MV-4-11 (cell line): ENCODE measurements at regions not wholly inside any gene's neighbourhood (a gene's known extent, or its start where the extent isn't known, plus 50 kb on each side); places are given as distances from the start of the nearest gene placed in this dataset.

ENCODE experiments used
- DNase-seq: peaks from one replicate; lab custom pipeline; 2025; lab: John Stamatoyannopoulos, UW

DNA sequence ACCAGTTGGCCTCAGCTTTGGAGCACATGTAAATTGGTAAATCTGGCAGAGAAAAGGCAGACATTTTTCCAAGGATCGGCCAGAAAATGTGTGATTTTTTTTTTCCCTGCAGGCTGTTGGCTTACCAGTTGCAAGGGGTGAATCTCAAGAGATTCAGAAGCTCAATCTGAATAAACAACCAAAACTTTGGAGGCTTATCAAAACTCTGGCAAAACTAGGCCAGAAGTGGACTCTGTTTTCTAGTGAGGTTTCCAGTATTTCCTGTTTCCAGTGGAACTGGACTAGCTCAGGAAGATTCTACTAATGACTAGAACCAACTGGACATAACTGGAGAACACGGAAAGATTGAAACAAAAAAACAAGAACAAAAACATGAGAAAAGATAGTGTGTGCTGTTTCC lies 191.3 kb downstream of the SMIM20 start:
- DNase-seq = no peak

DNA sequence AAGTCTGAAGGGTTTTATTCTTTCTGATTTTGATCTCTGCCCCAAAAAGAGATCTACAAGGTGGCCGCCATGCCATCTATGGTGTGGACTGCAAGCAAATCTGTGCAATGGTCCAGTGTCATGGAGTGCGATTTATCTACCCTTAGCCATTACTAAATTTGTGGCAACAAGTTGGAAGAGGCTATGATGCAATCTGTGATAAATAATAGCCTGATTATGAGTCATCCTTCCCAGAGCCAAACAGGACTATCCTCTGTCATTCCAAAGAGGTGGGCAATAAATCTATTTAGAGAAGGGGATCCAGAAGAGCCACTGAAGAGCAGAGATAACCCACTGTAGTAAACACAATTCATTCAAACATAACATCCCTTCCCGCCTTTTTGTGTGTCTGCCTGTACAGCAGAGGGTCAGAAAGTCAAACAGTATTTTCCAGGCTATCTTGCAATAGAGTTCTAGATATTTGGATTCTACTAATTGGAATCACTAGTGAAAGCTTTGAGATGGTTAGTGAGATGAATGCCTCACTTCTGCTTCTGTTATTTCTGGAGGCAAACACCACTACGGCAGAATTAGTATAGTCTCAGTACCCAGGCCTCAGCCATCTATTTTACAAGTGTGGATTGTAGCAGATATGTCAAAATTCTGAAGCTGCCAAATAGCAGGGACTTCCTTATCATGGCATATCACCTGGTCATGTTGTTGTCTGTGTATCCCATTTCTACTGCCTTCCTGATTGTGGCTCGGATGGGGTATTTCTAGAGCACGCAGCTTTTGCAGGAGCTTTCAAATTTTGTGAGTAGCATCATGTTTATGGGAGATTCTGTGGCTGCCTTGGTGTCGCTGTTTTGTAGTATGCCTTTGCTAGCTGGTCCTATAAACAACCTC lies 192.0 kb downstream of the SMIM20 start:
- DNase-seq = no peak

DNA sequence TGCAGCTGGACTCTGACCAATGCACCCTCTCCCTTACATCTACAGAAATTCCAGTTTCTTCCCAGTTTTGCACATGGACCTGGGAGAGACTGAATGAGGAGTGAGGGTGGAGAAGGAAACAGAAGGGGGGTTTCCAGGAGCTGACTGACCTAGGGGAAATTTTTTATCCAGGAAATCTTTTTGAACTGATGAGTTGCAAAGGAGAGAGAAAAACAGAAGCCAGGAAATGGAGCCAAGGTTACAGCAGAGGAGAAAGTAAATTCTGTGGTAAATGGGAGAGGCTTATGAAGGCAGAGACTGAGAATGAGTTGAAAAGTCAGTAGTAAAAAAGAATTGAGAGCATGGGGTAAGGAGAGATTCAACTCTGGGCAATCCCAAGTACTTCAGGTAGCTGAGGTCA lies 192.8 kb downstream of the SMIM20 start:
- no peak for DNase-seq

DNA sequence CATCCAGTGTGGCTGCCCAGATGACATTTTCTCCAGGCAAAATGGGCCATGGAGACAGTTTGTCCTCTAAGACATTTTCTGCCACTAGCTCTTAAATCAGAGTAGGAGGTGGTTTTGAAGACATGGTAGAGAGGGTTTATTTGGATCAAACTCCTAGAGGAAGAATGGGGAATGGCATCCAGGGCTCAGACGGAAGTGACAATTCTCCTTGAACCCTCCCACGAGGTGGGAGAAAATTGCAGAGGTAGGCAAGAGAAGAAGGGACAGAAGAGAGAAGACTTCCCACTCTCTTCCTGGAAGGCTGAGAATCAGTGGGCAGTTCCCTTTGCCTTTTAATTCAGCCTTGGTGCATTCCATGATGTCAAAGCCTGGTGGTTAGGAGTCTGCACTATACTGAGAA lies 194.0 kb downstream of the SMIM20 start:
- no peak for DNase-seq

DNA sequence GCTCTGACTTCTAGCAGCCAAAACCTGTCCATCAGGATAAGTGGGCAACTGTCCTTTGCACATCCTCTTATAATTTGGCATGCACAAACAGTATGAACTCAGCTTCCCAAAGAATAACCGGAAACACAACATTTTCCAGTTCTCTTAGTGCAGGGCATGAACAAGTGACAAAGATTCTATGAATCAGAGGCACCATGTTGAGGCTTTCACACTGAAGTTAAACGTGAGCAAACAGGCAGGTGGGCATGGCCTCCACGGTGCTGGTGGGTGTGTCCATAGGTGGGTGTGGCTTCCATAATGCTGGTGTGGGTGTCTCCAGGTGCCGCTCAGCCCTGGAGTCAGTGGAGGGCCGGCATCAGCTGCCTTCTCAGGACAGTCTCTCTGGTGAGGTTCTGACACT lies 196.5 kb downstream of the SMIM20 start:
- DNase-seq = no peak

DNA sequence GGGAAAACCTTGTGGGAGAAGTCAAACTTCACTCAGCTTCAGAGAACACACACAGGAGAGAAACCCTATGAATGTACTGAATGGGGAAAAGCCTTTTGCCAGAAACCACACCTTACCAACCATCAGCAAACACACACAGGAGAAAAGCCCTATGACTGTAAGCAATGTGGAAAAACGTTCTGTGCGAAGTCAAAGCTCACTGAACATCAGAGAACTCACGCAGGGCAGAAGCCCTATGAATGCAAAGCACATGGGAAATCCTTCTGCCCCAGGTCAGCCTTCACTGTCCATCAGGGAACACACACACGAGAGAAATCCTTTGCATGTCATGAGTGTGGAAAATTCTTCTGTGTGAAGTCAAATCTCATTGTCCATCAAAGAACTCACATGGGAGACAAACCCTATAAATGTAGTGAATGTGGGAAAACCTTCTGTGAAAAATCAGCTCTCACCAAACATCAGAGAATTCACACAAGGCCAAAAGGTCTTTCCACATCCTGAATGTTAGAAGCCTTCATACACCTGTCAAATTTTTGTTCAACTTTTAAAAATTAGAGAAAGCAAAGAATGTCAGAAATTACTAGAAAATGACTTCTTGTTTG lies 199.4 kb downstream of the SMIM20 start:
- no peak for DNase-seq

DNA sequence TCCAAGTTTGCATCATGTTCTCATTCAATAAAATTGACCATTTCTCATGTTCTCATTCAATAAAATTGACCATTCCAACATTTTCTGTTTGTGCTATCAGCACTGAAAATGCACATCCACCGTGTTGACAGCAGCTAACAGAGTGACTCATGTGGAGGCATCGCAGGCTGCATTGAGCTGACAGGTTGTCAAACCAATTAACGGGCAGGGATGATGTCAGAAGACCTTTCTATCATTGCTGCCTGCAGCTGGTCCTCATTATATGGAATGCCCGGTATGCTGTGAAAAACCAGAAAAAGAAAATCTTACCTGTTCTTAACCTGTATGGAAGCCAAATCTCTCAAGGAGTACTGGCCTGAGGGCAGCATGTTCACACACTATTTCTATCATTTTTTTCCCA lies 202.0 kb downstream of the SMIM20 start:
- no peak for DNase-seq

DNA sequence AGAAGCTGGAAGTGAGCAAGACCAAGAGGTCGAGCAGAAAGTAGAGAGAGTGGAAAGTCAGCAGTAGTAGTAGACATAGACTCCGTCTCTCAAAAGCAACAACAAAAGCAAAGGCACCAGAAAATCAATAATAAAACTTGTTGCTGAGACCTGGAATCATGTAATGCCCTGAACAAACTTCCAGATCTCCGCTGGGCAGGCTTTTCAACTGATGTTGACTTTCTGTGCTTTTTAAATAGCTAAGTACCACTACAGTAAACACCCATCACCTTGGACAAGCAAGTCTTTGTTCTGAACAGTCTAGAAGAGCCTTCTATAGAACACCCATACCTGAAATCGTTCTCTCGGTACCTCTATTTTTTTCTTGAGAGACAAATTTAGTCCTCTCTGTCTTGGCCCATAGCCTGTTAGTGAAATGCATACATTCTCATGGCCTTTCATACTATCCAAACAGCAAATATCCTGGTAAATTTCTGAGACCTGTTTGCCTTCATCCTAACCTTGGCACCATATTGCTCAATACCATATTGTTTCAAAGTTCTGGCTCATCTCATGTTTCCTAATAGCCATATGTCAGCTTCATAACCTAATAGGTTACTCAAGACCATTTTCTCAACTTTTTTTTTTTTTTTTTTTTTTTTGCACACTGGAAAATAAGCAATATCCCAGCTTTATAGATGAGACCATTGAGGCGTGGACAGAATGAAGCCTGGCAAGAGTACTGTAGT lies 200.6 kb upstream of the RBPJ start:
- peak; percentile 24 for DNase-seq

DNA sequence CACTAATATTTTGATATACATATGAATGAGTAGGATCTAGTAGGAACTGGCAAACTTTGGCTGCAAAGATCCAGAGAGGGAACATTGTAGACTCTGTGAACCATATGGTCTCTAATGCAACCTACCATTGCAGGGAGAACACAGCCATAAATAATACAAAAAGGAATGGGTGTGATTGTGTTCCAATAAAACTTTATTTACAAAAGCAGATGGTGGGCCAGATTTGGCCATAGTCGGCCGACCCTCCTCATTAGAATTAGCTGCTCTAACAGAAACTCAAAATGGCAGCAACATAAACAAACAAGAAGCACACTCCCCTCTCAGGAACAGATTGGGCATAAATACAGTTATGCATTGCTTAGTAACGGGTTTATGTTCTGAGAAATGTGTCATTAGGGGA lies 198.1 kb upstream of the RBPJ start:
- DNase-seq = no peak

DNA sequence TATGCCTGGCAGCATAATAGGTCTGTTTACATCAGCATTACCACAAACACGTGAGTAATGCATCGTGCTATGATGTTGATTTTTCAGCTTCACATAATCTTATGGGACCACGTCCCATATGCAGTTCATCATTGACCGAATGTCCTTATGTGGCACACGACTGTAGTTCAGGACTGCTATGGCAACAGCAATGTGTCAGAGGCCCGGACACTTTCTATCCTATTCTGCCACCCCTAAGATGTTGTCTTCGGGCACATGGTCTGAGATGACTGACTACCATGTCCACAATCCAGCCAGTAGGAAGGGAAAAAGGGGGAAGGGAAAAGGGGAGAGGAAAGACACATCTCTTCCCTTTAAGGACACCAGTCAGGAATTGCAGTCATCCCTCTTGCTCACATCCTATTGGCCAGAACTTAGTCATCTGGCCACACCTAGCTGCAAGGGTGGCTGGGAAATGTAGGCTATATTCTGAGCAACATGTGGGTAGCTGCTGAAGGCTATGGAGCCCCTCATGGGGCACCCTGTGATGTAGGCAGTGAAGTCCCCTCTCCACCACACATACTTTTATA lies 196.0 kb upstream of the RBPJ start:
- DNase-seq = no peak

DNA sequence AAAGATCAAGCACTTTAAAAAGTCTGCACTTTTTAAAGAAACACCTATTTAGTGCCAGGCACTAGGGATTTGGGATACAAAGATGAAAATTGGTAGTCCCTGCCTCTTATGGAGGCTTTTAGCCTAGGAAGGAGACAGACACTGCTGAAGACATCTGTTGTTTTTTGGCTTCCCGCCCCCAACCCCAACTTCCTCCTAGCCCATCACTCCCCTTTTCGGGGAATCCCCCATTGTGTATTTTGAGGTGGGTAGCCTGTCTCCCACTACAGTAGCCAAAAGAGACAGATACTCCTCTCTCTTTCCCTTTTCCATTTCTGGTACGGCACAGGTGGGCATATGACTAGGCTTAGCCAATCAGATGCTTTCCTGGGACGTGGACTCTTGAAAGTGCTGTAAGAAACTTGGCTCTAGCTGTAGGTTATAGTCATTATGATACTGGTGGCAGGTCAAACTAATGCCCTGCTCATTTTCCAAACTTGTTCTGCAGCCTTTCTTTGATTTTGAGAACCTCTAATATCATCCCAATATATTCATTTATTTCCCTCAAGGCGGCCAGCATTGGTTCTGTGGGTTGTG lies 194.6 kb upstream of the RBPJ start:
- no peak for DNase-seq

DNA sequence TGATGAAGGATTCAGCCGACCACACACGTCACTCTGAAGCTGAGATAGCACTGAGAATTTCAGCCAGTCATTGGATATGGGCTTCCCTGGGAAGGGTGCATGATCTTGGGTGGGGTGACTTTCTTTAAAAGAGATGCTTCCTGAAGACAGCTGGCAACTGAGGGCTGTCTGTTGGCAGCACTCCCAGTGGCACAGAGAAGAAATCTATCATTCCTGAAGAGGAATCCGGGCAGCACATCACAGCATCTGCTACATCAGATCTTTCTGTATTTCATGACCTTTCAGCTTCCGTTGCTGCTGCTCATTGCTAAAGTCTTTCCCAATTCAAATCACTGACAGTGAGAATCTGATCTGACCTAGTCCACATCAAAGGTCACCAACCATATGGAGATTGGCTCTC lies 193.8 kb upstream of the RBPJ start:
- DNase-seq = no peak

DNA sequence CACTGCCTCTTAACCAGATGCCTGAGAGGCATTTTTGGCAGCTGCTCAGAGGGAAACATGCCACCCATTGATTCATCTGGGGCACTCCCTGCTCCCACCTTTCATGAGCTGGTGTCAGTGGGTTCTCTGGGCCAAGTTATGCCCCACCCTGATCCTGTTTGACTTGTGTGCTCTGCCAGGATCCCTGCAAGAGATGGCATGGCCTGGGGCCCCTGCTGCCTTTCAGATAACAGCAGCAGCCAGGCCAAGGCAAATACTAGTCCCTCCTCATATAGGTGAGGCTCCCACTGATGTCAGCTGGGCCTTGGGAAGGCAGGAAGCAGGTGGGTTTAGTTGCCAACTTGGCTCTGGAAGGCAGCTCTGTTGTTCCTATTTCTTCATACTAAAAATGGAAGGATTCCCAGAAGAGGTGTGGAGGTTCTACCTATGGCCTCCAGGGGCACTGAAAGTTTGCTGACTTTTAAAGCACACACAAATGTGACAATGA lies 192.9 kb upstream of the RBPJ start:
- DNase-seq = no peak

DNA sequence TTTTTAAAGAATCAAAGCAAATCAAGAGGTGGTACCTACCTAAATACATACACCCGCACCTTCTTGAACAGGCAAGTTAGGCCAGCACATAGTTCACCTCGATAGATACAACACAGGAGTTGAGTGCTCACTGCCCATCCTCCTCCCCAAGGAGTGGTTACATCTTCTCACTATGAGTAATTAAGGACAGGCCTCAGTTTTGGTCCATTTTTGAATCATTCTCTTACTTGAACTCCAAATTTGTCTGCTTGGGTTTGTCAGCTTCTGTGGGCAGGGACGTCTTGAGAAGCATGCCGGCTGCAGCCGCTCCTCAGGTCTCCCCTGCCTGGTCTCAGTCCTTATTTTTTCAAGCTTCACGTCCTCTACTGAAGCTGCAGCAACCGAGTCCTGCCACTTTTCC lies 190.6 kb upstream of the RBPJ start:
- DNase-seq = no peak

DNA sequence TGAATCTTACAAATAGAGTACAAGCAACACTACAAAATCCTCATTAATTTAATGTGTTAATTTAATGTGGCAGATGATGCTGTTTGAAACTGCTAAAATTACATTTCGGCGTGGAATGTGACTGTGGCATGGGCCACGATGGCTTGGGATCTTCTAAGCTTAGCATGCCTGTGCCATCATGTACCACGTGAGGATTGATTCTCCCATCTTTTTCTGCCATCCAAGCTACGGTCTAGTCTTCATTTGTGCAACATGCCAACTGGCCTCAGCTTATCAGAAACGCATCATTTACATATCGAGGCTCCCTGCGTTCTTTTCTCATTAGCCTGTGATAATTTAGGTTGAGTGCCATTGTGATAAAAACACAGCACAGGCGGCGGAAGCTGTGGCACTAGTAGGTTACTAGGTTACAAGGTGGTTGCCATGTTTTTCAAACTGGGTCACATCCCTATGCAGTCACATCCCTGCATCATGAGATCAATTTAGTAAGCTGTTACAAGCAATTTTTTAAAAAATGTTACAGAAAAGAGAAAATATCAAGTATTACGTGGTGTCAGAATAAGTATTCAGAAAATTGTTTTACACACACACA lies 189.9 kb upstream of the RBPJ start:
- no peak for DNase-seq

DNA sequence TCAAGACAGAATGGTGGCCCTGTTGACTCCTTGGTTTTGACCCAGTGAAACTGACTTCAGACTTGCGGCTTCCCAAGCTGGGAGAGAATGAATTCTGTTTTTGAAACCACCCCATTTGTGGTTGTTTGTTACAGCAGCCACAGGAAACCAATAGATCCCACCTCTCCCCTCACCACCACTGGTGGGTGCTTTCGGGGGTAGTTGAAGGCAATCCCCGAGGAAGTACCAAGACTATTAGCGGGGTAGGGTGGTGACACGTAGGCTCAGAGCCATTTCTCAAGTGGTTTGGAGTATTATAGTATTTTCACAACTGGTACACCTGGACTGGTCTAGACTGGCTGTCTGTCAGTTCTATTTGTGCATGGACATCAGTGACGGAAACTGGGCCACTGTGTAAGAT lies 189.1 kb upstream of the RBPJ start:
- DNase-seq = peak; percentile 67

DNA sequence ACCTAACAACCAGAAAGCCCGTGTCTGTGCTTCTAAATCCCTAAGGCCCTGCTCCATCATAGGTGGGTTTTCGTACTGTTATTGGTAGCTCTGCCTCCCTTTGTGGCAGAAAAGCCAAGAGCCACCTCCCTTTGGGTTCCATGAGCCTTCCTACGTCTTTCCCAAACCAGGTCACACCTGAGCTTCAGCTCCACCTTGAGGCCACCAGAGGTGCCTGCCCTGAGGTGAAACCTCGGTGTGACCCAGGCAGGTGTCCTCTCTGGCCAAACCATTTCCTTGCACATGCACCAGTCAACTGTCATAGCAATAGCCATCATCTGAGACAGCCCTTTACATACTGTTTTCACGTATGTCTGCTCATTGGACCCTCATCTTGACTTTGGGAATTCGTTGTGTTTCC lies 188.0 kb upstream of the RBPJ start:
- DNase-seq = no peak

DNA sequence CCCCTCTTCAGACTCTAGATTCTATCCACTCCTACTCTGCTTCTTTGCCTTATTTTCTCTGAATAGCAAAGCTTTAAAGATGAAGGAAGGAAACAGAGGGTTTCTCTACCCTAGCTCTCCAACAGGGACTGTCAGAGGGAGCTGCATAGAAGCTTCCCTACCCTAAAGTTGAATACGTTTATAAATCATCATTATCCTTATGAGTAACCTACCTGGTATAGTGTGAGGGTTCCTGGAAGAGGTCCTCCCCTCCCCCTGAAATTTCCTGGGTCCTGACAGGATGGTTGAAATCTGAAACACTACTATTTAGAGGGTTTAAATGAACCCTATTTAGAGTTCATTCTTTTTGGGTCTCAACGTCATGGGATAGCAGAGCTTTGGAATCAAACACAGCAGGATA lies 187.0 kb upstream of the RBPJ start:
- DNase-seq = no peak

DNA sequence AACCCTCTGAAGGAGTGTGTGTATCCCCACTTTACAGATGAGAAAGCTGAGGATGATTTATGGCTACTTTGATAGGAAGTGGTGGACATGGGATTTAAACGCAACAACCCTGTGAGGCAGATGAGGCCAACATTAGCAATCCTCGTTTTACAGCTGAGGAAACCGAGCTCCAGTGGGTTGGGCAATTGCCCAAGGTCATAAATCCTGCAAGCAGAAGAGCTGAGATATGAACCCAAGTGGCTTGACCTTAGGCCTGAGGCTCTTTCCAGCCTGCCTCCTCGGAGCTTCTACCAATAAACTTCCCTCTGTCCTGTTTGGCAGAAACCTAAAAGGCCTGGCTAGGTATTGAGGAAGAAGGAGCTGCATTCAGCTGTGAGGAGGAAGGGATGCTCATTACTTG lies 185.5 kb upstream of the RBPJ start:
- peak; percentile 94 for DNase-seq

DNA sequence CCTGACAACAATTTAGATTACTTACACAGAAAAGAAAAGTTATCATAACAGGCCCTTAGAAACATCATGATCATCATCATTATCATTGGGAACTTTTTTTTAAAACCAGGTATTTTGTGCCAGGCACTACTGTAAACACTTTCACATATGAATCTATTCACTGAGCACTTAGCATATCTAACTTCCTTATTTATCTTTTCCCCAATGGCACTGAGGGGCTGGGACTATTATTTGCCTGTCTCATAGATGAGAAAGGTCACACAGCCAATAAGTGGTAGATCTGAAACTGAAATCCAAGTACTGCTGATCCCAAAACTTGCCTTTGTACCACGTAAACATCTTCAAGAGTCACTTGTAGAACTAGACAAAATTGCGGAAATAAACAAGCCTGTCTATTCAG lies 184.2 kb upstream of the RBPJ start:
- no peak for DNase-seq

DNA sequence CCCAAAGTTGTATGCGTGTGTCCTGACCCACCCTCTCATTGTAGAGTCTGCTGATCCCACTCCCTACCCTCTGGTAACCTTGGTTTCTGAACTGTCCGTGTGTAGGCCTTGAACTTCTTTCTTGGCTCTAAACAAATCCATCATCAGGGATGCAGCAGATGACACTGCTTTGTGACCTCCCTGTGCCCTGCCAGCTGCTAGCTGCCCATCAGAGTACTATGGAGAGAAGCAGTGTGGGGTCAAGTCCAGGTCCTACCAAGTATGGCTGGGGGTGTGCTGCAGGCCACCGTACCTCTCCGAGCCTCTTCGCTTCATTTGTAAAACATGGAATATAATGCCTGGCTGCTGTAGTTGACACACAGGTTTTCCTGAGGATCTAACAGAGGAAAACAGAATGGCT lies 183.5 kb upstream of the RBPJ start:
- DNase-seq = no peak
